ENCODE measurements at regions not wholly inside any gene's neighbourhood (a gene's known extent, or its start where the extent isn't known, plus 50 kb on each side); places are given as distances from the start of the nearest gene placed in this dataset.

DNA sequence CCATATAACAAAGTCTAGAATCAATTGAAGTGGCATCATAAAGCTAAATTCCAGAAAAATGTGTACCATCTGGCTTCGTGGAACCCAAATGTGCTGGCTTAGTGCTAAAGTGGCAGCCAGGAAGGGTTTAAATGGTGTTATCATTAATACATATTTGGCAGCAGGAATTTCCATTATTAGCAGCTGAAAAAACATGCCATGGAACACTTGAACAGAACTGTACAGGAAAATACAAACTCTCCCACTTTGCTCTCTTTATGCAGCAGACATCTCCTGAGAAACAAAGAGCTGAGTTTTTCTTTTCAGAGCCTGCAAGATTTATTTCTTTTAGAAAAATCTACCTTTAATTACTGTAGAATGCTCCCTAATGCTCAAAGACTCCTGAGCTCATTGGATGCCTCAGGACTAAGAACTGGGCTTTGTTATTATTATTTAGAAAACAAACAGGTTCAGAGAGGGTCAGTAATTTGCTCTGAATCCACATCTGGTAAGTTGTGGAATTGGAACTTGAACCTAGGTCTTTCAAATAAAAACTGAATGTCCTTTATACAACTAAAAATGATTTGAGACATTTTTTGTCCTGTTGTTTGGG, 179.0 kb downstream of the LACC1 start:
- ChIA-PET CTCF (no interaction called here), POLR2A (no interaction called here)
- H3K4me3 Mint-ChIP-seq = no peak overlapping the region
- H3K4me1 Mint-ChIP-seq = peaks cover 2% of the 10 kb centered on the region
- no peak for DNase-seq
- H3K27me3 Mint-ChIP-seq = peaks cover 38% of the 10 kb centered on the region
- H3K27ac Mint-ChIP-seq = no peak overlapping the region
- H3K9me3 Mint-ChIP-seq = no peaks in the 10 kb centered on the region
- H3K36me3 Mint-ChIP-seq (ENCODE audit: low read depth) = no peaks in the 10 kb centered on the region

DNA sequence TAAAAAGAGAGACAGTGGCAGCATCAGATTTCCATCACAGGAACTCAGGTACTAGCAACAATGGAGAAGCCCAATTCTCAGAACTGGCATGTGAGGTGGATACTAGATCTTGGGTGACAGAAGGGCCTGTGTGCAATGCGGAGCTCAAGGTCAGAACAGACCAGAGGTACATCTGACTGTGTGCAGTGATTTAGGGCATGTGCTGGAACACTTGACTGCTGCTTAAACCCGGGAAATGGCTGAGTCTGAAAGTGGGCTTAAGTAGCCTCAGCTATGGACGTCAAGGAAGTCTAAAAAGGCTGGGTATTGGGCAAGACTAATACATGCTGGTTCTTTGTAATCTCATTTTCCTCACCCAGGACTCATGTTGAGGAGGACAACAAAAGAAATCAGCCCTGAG, 182.2 kb downstream of the LACC1 start:
- Mint-ChIP-seq H3K36me3 (ENCODE audit: low read depth) (no peaks in the 10 kb centered on the region), H3K27ac (no peak overlapping the region), H3K27me3 (peaks cover 27% of the 10 kb centered on the region), H3K4me3 (no peak overlapping the region), H3K4me1 (no peaks in the 10 kb centered on the region), H3K9me3 (no peaks in the 10 kb centered on the region)
- DNase-seq = no peak
- CTCF ChIA-PET = no interaction called here
- POLR2A ChIA-PET = no interaction called here

DNA sequence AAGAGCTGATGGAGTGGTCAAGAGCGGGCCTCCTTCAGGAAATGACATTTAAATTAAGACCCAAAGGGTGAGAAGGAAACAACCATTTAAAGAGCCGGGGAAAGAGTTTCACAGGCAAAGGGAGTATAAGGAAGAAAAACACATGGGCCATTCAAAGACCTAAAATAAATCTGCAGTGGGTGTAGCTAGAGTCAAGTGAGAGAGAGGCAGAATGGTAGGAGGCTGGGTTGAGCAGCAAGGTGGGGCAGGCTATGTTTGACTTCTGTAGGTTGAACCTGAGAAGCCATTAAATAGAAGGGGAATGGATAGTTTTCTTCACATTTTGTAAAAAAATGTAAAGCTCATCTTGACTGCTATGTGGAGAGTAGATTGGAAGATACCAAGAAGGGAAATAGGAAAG, 183.8 kb downstream of the LACC1 start:
- DNase-seq = no peak
- Mint-ChIP-seq H3K27me3 (peaks cover 19% of the 10 kb centered on the region), H3K4me1 (no peaks in the 10 kb centered on the region), H3K36me3 (ENCODE audit: low read depth) (no peaks in the 10 kb centered on the region), H3K9me3 (no peaks in the 10 kb centered on the region), H3K4me3 (no peak overlapping the region), H3K27ac (no peak overlapping the region)
- ChIA-PET CTCF (no interaction called here), POLR2A (no interaction called here)

DNA sequence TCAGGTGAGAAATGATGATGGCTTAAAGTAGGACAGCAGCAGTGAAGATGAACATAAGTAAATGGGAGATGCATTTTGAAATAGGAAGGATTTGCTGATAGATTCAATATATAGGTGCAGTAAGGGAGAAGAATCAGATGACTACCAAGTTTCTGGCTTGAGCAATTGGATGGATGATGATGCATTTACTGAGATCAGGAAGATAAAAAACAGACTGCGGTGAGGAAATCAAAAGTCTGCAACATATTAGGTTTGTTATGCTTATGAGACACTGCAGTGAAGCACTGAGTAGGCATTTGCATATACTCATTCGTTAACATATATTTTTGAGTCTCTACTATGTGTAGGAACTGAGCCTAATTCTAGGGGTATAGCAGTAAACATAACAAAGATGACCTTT, 184.2 kb downstream of the LACC1 start:
- POLR2A ChIA-PET = no interaction called here
- Mint-ChIP-seq H3K4me3 (no peak overlapping the region), H3K27ac (no peak overlapping the region), H3K9me3 (no peaks in the 10 kb centered on the region), H3K4me1 (no peaks in the 10 kb centered on the region), H3K27me3 (peaks cover 18% of the 10 kb centered on the region), H3K36me3 (ENCODE audit: low read depth) (no peaks in the 10 kb centered on the region)
- DNase-seq = no peak
- CTCF ChIA-PET = no interaction called here

DNA sequence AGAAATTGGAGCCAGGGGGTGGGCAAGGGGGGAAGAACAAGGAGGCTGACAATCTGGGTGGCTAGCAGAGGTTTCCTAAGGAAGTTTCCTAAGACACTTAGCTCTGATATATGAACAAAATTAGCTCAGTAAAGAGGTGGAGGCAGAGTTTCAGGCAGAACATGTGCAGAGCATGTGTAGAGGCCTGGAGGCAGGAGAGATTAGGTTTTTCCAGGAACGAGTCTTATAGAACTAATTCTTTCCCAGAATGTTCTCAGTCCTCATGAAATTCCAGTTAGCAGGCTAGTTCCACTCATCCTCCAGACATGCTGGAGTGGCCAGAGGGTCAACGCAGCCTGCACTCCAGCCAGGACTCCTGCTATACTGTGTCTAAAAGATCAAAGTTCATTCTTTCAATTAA, 184.7 kb downstream of the LACC1 start:
- peaks cover 20% of the 10 kb centered on the region for H3K27me3 Mint-ChIP-seq
- ChIA-PET CTCF (no interaction called here), POLR2A (no interaction called here)
- no peaks in the 10 kb centered on the region for H3K4me1 Mint-ChIP-seq
- no peaks in the 10 kb centered on the region for H3K36me3 Mint-ChIP-seq (ENCODE audit: low read depth)
- H3K4me3 Mint-ChIP-seq = no peak overlapping the region
- no peak for DNase-seq
- no peaks in the 10 kb centered on the region for H3K9me3 Mint-ChIP-seq
- H3K27ac Mint-ChIP-seq = no peak overlapping the region

DNA sequence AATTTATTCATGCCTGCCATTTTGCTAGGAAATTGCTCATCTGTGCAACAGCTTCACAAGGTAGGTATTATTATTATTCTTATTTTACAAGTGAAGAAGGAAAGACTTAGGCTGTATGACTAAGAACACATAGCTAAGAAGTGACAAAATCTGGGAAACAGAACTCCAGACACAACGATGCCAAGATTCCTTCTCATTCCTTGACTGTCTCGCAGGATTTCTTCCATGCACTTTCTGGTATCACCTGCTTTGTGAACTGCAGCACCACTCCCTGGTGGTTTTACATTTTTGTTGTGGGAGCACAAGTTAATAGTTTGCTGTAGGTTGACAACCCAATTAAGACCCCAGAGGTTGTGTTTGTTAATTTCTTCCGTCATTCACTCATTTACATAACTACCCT, 188.5 kb downstream of the LACC1 start:
- no peak for DNase-seq

DNA sequence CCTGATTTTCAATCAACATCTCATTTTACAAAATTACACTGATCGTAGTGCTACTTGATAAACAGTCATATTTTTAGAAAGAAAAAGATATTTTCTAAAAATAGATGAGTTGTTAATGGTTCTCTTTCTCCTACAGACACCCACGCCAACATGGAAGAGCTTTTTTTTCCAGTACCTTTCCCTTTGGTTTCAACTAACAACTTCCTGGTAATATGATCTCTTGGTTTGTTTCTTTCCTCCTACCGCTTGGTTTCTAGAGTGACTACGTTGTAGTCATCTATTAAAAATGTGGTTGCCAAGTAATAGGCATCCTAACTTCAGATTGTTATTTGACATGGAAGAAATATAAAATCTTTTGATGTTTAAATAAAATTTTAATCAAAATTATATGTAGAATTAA, 189.0 kb downstream of the LACC1 start:
- H3K27ac Mint-ChIP-seq = no peak overlapping the region
- no peaks in the 10 kb centered on the region for H3K36me3 Mint-ChIP-seq (ENCODE audit: low read depth)
- peaks cover 14% of the 10 kb centered on the region for H3K27me3 Mint-ChIP-seq
- POLR2A ChIA-PET = no interaction called here
- no peak for DNase-seq
- H3K4me3 Mint-ChIP-seq = no peak overlapping the region
- H3K4me1 Mint-ChIP-seq = no peaks in the 10 kb centered on the region
- CTCF ChIA-PET = no interaction called here
- H3K9me3 Mint-ChIP-seq = peaks cover 9% of the 10 kb centered on the region

More for the DNA sequence above, 188.5 kb downstream of the LACC1 start:
- H3K36me3 Mint-ChIP-seq (ENCODE audit: low read depth) = no peaks in the 10 kb centered on the region
- H3K27ac Mint-ChIP-seq = no peak overlapping the region
- H3K9me3 Mint-ChIP-seq = peaks cover 7% of the 10 kb centered on the region
- no peak overlapping the region for H3K4me3 Mint-ChIP-seq
- H3K4me1 Mint-ChIP-seq = no peaks in the 10 kb centered on the region
- CTCF ChIA-PET = no interaction called here
- H3K27me3 Mint-ChIP-seq = peaks cover 18% of the 10 kb centered on the region
- POLR2A ChIA-PET = no interaction called here

DNA sequence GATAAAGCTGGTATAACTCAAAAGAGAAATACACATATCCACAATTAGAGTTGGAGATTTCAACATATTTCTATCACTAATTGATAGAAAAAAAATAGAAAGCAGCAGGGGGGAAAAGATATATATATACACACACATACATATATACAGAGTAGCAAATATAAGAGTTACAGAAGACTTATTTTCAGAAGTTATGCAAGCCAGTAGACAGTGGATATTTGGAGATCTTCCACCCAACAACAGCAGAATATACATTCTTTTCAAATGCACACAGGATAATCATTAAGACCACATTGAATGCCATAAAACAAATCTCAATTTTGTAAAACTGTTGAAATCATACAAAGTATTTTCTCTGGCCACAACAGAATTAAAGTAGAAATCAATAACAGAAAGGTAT, 192.8 kb downstream of the LACC1 start:
- peaks cover 5% of the 10 kb centered on the region for H3K27me3 Mint-ChIP-seq
- no peaks in the 10 kb centered on the region for H3K4me1 Mint-ChIP-seq

DNA sequence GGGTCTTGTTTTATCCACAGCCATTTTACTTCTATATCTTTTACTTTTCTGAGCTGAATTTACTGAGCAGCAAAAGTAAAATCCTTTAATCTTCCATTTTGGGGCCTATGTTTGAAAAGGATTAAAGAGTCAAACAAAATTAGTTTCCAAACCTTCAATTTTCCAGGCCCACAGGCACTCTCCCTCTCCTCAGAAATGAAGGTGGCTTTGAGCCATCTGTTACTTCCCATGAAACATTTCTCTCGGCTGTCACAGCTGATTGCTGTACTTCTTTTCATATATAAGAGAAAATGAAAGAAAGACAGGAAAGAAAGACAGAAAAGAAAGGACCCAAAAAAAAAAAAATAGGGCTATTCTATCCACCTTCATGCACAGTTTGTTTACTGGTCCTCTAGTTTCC, 194.9 kb downstream of the LACC1 start:
- POLR2A ChIA-PET = no interaction called here

More for the DNA sequence above, 192.8 kb downstream of the LACC1 start:
- Mint-ChIP-seq H3K36me3 (ENCODE audit: low read depth) (no peaks in the 10 kb centered on the region), H3K9me3 (peaks cover 9% of the 10 kb centered on the region), H3K4me3 (no peak overlapping the region), H3K27ac (no peak overlapping the region)
- ChIA-PET CTCF (no interaction called here), POLR2A (no interaction called here)
- DNase-seq = no peak

DNA sequence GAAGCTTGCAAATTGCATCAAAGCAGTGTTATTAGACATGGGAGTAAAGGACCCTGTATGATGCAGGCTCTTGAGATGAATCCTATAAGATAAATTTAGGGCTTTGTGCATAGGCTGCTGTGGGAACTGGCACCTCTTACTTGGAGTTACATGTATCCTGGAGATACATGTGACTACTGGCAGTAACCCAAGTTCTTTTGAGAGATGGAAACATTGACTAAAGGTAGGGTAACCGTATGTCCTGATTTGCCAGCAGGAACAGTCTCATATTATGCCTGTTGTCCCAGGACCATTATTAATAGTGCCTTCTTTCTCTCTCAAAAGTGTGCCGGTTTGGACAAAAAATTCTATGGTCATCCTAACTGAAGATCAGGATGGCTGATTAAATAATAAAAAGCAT, 195.4 kb downstream of the LACC1 start:
- peaks cover 9% of the 10 kb centered on the region for H3K9me3 Mint-ChIP-seq
- no peak overlapping the region for H3K27ac Mint-ChIP-seq
- H3K4me1 Mint-ChIP-seq = no peaks in the 10 kb centered on the region
- H3K36me3 Mint-ChIP-seq (ENCODE audit: low read depth) = no peaks in the 10 kb centered on the region
- no peaks in the 10 kb centered on the region for H3K27me3 Mint-ChIP-seq
- ChIA-PET CTCF (no interaction called here), POLR2A (no interaction called here)
- no peak overlapping the region for H3K4me3 Mint-ChIP-seq
- DNase-seq = no peak

More for the DNA sequence above, 194.9 kb downstream of the LACC1 start:
- no peak overlapping the region for H3K27ac Mint-ChIP-seq
- H3K4me1 Mint-ChIP-seq = no peaks in the 10 kb centered on the region
- no peaks in the 10 kb centered on the region for H3K36me3 Mint-ChIP-seq (ENCODE audit: low read depth)
- CTCF ChIA-PET = no interaction called here
- H3K4me3 Mint-ChIP-seq = no peak overlapping the region
- peaks cover 9% of the 10 kb centered on the region for H3K9me3 Mint-ChIP-seq
- no peak for DNase-seq
- H3K27me3 Mint-ChIP-seq = no peaks in the 10 kb centered on the region

DNA sequence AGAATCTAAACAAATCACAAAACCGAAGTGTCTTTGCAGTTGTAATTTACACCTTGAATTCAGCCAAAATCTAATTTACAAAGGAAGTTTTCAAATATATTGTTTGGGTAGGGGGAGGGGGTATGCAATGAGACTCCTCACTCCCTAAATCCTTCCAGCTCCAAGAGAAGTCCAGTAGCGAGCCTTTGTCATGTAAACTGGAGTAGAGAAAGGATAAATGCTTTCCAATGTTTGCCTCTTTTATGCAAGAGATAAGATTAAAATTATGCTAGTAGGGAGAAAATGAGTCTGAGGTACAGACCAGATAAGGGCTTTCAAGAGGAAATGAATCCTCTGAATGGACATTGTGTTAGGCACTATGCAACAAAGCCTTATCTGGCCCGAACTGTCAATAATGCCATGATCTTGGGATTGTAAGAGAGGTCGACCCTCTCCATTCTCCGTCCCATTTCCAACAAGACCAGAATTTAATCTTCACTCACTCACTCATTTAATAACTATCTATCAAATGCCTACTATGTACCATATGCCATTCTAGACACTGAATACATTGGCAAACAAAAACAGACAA, 199.2 kb downstream of the LACC1 start:
- H3K4me1 Mint-ChIP-seq = no peaks in the 10 kb centered on the region
- peaks cover 5% of the 10 kb centered on the region for H3K27me3 Mint-ChIP-seq
- ChIA-PET POLR2A (no interaction called here), CTCF (no interaction called here)
- H3K27ac Mint-ChIP-seq = no peak overlapping the region
- no peaks in the 10 kb centered on the region for H3K36me3 Mint-ChIP-seq (ENCODE audit: low read depth)
- no peak overlapping the region for H3K4me3 Mint-ChIP-seq
- H3K9me3 Mint-ChIP-seq = no peaks in the 10 kb centered on the region
- DNase-seq = no peak

DNA sequence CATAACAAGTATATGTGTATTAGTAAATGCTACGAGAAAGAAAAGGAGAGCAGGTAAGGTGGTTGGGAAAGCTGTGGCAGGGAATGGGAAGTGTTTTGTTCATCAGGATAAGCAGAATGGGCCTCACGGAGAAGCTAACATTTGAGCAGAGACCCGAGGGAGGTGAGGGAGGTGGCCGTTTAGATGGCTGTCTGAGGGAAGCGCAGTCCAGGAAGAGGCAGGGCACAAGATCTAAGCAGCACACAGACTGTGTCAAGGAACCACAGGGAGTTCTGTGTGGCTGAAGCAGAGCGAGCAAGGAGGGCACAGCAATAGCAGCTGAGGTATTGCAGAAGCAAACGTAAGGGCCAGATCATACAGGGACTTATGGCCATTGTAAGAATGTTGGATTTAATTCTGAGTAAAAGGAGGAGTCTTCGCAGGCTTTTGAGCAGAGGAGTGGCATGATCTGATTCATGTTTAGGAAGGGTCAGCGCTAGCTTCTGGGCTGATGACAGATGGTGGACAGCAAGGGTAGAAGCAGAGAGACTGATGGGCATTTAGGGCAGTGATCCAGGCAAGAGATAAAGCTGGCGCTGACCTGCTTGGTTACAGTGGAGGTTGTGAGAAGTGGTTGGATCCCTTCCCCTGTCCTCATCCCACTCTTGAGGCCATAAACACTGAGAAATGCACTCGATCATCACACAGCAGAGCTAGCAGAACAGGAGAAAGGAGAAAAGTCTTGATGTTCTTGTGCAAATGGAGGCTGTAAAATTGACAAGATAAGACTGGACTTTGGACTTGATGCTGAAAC, 199.9 kb downstream of the LACC1 start:
- CTCF ChIA-PET = no interaction called here
- H3K27me3 Mint-ChIP-seq = peaks cover 5% of the 10 kb centered on the region
- H3K36me3 Mint-ChIP-seq (ENCODE audit: low read depth) = no peaks in the 10 kb centered on the region
- H3K4me1 Mint-ChIP-seq = no peaks in the 10 kb centered on the region
- no peak for DNase-seq
- H3K4me3 Mint-ChIP-seq = no peak overlapping the region
- H3K27ac Mint-ChIP-seq = no peak overlapping the region
- POLR2A ChIA-PET = no interaction called here
- H3K9me3 Mint-ChIP-seq = no peaks in the 10 kb centered on the region

DNA sequence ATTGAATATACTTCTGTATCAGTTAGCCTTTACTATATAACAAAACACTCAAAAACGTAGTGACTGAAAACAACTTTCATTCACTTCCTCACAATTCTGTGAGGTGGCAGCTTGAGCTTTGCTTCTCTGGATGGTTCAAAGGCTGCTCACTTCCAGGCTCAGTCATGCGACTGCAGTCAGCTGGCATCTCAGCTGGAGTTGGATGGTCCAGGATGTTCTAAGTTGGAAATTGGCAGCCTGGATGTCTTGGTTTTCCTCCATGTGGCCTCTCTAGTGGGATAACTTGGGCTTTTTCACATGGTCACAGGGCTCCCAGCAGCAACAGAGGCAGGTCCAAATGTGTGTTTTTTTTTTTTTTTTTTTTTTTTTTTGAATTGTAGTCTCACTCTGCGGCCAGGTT, 204.4 kb downstream of the LACC1 start:
- Mint-ChIP-seq H3K36me3 (ENCODE audit: low read depth) (no peaks in the 10 kb centered on the region), H3K4me3 (no peak overlapping the region), H3K27ac (no peak overlapping the region), H3K9me3 (no peaks in the 10 kb centered on the region), H3K4me1 (peaks cover 4% of the 10 kb centered on the region), H3K27me3 (peaks cover 18% of the 10 kb centered on the region)
- DNase-seq = no peak
- POLR2A ChIA-PET = no interaction called here
- CTCF ChIA-PET = no interaction called here

DNA sequence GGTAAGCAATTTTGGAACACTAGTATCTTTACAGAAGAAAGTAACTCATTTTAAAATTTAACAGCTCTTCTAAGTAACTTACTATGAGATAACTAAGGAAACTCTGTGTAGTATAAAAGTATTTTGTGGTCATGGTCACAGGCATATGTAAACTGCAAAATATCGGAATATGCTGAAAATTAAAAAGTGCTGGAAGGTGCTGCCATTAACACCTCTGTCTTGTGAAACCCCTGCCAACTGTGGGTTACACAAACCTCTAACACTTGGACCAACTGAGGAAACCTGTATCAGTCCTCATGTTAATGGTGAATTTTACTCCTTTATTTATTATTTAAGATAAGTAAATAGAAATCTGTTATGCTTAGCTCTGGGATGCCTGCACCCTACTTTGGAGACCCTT, 206.7 kb downstream of the LACC1 start:
- CTCF ChIA-PET = no interaction called here
- Mint-ChIP-seq H3K27ac (no peak overlapping the region), H3K9me3 (no peaks in the 10 kb centered on the region), H3K4me3 (no peak overlapping the region), H3K36me3 (ENCODE audit: low read depth) (no peaks in the 10 kb centered on the region), H3K4me1 (peaks cover 11% of the 10 kb centered on the region), H3K27me3 (peaks cover 20% of the 10 kb centered on the region)
- POLR2A ChIA-PET = no interaction called here
- DNase-seq = no peak

All from activated CD4-positive, alpha-beta memory T cell treated with anti-CD3 and anti-CD28 coated beads, Interleukin-2, amount 10 ng/mL, durations not matched to agents 7 days and 5 days (primary cell).